CD4-positive, alpha-beta T cell treated with Interleukin-10 for 1 hour (primary cell): ENCODE measurements at regions not wholly inside any gene's neighbourhood (a gene's known extent, or its start where the extent isn't known, plus 50 kb on each side); places are given as distances from the start of the nearest gene placed in this dataset.
"Not testable (repeated sequence)": the region's sequence is repeated elsewhere in the genome, so short reads cannot be mapped to it uniquely, and the experiment has no call there.

Source experiments
- DNase-seq: peaks from one replicate; pipeline ENCODE4 v3.0.0-alpha.2; 2020

- no peak for DNase-seq
These were observed 138.0 kb upstream of the DNAH14 start for GRCh38 chr1:224791362-224791941.

GRCh38 chr1:224795591-224795990, 133.9 kb upstream of the DNAH14 start:
- DNase-seq, result no peak

- no peak for DNase-seq
These were observed 130.4 kb upstream of the DNAH14 start for GRCh38 chr1:224799083-224799482.

GRCh38 chr1:224800486-224801119, 128.9 kb upstream of the DNAH14 start:
- DNase-seq, result no peak

- no peak for DNase-seq
These were observed 127.5 kb upstream of the DNAH14 start for GRCh38 chr1:224801844-224802490.

- DNase-seq, result no peak
These were observed 126.9 kb upstream of the DNAH14 start for GRCh38 chr1:224802617-224803016.

- no peak for DNase-seq
These were observed 125.3 kb upstream of the DNAH14 start for GRCh38 chr1:224804220-224804619.

- no peak for DNase-seq
These were observed 123.6 kb upstream of the DNAH14 start for GRCh38 chr1:224805889-224806288.

- no peak for DNase-seq
These were observed 120.3 kb upstream of the DNAH14 start for GRCh38 chr1:224809137-224809536.

- DNase-seq, result no peak
These were observed 119.9 kb upstream of the DNAH14 start for GRCh38 chr1:224809613-224810012.

- no peak for DNase-seq
These were observed 117.9 kb upstream of the DNAH14 start for GRCh38 chr1:224811564-224811963.

GRCh38 chr1:224815647-224816046, 113.8 kb upstream of the DNAH14 start:
- DNase-seq, result no peak

GRCh38 chr1:224816062-224816461, 113.4 kb upstream of the DNAH14 start:
- DNase-seq, result no peak

- DNase-seq, result no peak
These were observed 112.1 kb upstream of the DNAH14 start for GRCh38 chr1:224817382-224817781.

- no peak for DNase-seq
These were observed 109.6 kb upstream of the DNAH14 start for GRCh38 chr1:224819861-224820260.

- no peak for DNase-seq
These were observed 109.1 kb upstream of the DNAH14 start for GRCh38 chr1:224820341-224820740.

- not testable (repeated sequence) for DNase-seq
These were observed 107.7 kb upstream of the DNAH14 start for GRCh38 chr1:224821751-224822150.

- DNase-seq, result no peak
These were observed 103.9 kb upstream of the DNAH14 start for GRCh38 chr1:224825525-224826000.

GRCh38 chr1:224828691-224829090, 100.8 kb upstream of the DNAH14 start:
- DNase-seq, result no peak

- DNase-seq, result no peak
These were observed 98.0 kb upstream of the DNAH14 start for GRCh38 chr1:224831501-224831900.

- DNase-seq, result not testable (repeated sequence)
These were observed 89.7 kb upstream of the DNAH14 start for GRCh38 chr1:224839648-224840300.

- not testable (repeated sequence) for DNase-seq
These were observed 87.7 kb upstream of the DNAH14 start for GRCh38 chr1:224841803-224842202.

- no peak for DNase-seq
These were observed 83.2 kb upstream of the DNAH14 start for GRCh38 chr1:224846119-224846907.
